HUES6 (cell line): ENCODE measurements at regions not wholly inside any gene's neighbourhood (a gene's known extent, or its start where the extent isn't known, plus 50 kb on each side); places are given as distances from the start of the nearest gene placed in this dataset.

Source experiments
- H3K27ac ChIP-seq: 2 replicates; pipeline ENCODE4 v1.7.0; 2013; ENCODE audit warnings: low read depth, mild to moderate bottlenecking, low read length, inconsistent platforms
- H3K27me3 ChIP-seq: 2 replicates; pipeline ENCODE4 v1.6.1; 2013; ENCODE audit warnings: low read length; ENCODE audit not compliant: control insufficient read depth, insufficient read depth
- H3K36me3 ChIP-seq: 2 replicates; pipeline ENCODE4 v1.6.1; 2013; ENCODE audit warnings: low read length; ENCODE audit not compliant: control insufficient read depth, insufficient read depth
- H3K4me1 ChIP-seq: 2 replicates; pipeline ENCODE4 v1.6.1; 2013; ENCODE audit warnings: low read length; ENCODE audit not compliant: control insufficient read depth, insufficient read depth
- H3K4me3 ChIP-seq: 2 replicates; pipeline ENCODE4 v1.5.1; 2013; ENCODE audit warnings: low read depth, low read length
- H3K9ac ChIP-seq: one replicate; pipeline ENCODE4 v1.6.1; 2013; ENCODE audit warnings: mild to moderate bottlenecking, low read length
- H3K9me3 ChIP-seq: 2 replicates; pipeline ENCODE4 v1.6.1; 2013; ENCODE audit warnings: low read depth, low read length; ENCODE audit not compliant: control insufficient read depth, insufficient read depth

GRCh38 chr2:64727013-64727767 lies 73.5 kb upstream of the SERTAD2 start:
- Histone ChIP-seq H3K36me3 (no peaks in the 10 kb centered on the region), H3K9me3 (no peaks in the 10 kb centered on the region), H3K27ac (no peak overlapping the region), H3K9ac (no peak overlapping the region), H3K4me1 (peaks cover 33% of the 10 kb centered on the region), H3K4me3 (no peak overlapping the region), H3K27me3 (no peaks in the 10 kb centered on the region)

DNA sequence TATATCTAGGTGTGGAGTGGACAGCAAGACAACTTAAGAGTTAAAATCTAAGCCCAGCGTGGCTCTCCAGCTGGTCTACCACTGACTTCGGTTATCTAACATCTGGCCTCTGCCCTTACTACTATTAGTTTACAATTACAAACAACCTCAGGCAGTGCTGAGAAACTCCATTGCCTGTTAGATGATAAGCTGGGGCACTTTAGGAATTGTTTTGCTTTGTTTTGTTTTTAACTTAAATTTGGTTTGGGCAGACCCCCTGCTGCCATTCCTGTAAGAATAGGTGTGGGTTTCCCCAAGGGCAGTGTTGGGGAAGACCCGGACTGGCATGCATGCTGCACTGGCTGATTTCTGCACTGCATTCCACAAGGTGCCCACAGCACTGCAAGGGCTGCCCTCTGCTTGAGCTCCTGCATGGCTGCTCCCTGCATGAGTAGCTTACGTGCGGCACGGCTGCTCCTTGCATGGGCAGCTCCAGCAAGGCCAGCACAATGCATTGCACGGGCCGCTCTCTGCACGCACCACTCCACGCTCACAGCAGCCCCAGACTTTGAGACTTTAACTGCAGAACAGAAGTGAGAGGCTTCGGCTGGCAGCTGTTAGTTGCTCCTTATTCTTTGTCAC lies 74.2 kb upstream of the SERTAD2 start:
- Histone ChIP-seq H3K4me3 (no peak overlapping the region), H3K9me3 (no peaks in the 10 kb centered on the region), H3K36me3 (no peaks in the 10 kb centered on the region), H3K27me3 (no peaks in the 10 kb centered on the region), H3K4me1 (peaks cover 33% of the 10 kb centered on the region), H3K9ac (no peak overlapping the region), H3K27ac (no peak overlapping the region)

DNA sequence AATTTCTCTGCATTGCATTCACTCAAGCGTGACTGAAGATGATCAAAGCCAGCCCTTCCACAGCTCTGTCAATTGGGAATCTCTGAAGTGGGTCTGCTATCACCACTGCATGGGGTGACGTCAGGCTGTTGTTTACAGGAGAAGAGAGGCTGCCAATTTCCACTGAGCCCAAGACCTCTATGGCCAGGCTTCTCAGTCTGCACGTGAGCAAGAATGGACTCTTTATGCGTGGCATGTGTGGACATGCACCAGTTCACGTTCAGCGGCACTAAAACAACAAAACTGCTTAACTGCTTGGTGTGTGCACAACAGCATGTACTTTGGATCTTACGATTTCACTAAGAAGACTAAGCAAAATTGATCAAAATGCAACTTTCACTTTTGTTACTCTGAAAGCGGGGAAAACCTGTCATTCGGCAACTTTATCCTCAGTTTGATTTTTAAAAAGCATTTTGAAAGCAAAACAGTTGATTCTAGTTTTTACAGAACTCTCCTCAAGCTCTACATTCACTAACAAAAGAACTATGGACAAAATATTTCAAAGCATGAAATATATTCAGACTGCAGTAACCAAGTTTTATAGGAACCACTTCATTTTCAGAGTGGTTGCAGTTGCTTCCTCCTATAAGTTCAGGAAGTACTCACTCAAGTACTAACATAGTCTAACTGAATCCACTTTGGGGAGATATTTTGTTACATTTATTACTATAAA lies 77.0 kb upstream of the SERTAD2 start:
- H3K4me3 ChIP-seq: no peak overlapping the region
- no peak overlapping the region for H3K27ac ChIP-seq
- H3K27me3 ChIP-seq: no peaks in the 10 kb centered on the region
- no peak overlapping the region for H3K9ac ChIP-seq
- no peaks in the 10 kb centered on the region for H3K9me3 ChIP-seq
- peaks cover 33% of the 10 kb centered on the region for H3K4me1 ChIP-seq
- H3K36me3 ChIP-seq: no peaks in the 10 kb centered on the region

- H3K4me3 ChIP-seq: no peak overlapping the region
- H3K4me1 ChIP-seq: peaks cover 29% of the 10 kb centered on the region
- H3K27me3 ChIP-seq: no peaks in the 10 kb centered on the region
- no peaks in the 10 kb centered on the region for H3K9me3 ChIP-seq
- no peaks in the 10 kb centered on the region for H3K36me3 ChIP-seq
- no peak overlapping the region for H3K9ac ChIP-seq
- H3K27ac ChIP-seq: no peak overlapping the region
Measured at GRCh38 chr2:64731263-64731643, 77.5 kb upstream of the SERTAD2 start.

- Histone ChIP-seq H3K36me3 (no peaks in the 10 kb centered on the region), H3K27me3 (no peaks in the 10 kb centered on the region), H3K27ac (no peak overlapping the region), H3K9me3 (no peaks in the 10 kb centered on the region), H3K9ac (no peak overlapping the region), H3K4me1 (peaks cover 28% of the 10 kb centered on the region), H3K4me3 (no peak overlapping the region)
Measured at GRCh38 chr2:64731746-64732145, 78.0 kb upstream of the SERTAD2 start.

DNA sequence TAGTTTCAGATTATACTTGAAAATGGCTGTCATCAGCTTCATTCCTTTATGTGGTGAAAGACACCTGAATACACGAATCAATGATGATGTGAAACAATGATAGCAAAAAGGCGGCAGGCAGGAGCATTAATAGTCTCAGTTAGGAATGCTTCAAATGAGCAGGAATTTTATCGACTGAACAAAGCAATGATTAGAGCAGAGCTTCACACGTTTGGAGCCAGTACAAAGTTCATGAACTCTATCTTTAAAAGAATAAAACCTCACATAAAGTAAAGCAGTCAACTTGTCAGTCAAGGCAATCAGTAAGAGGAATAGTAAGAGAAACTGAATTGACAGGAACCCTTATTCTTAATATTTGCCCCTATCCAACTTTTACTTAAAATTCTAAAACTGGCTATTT lies 78.4 kb upstream of the SERTAD2 start:
- Histone ChIP-seq H3K36me3 (no peaks in the 10 kb centered on the region), H3K27ac (no peak overlapping the region), H3K27me3 (no peaks in the 10 kb centered on the region), H3K9ac (no peak overlapping the region), H3K4me3 (no peak overlapping the region), H3K9me3 (no peaks in the 10 kb centered on the region), H3K4me1 (peaks cover 25% of the 10 kb centered on the region)

GRCh38 chr2:64735504-64735903 lies 81.8 kb upstream of the SERTAD2 start:
- no peaks in the 10 kb centered on the region for H3K9me3 ChIP-seq
- H3K36me3 ChIP-seq: no peaks in the 10 kb centered on the region
- H3K27me3 ChIP-seq: no peaks in the 10 kb centered on the region
- no peak overlapping the region for H3K27ac ChIP-seq
- no peak overlapping the region for H3K9ac ChIP-seq
- peaks cover 4% of the 10 kb centered on the region for H3K4me1 ChIP-seq
- no peak overlapping the region for H3K4me3 ChIP-seq

- Histone ChIP-seq H3K36me3 (no peaks in the 10 kb centered on the region), H3K4me1 (no peaks in the 10 kb centered on the region), H3K27me3 (no peaks in the 10 kb centered on the region), H3K4me3 (no peak overlapping the region), H3K9ac (no peak overlapping the region), H3K9me3 (no peaks in the 10 kb centered on the region), H3K27ac (no peak overlapping the region)
Measured at GRCh38 chr2:64737547-64737946, 83.8 kb upstream of the SERTAD2 start.

DNA sequence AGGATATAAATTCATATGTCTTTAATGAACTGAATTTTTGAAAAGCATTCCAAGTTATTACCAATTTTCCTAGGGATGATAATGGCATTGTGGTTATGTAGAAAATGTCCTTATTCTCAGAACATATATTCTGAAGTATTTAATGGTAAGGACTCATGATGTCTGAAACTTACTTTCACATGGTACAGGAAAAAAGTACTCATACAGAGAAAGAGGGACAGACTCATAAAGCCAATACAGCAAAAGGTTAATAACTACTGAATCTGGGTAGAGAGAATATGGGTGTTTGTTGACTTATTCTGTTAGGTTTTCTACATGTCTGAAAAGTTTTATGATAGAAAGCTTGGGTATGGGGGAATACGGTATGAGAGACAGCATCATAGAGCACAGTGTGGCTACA lies 84.3 kb upstream of the SERTAD2 start:
- Histone ChIP-seq H3K9ac (no peak overlapping the region), H3K4me1 (no peaks in the 10 kb centered on the region), H3K4me3 (no peak overlapping the region), H3K36me3 (no peaks in the 10 kb centered on the region), H3K27ac (no peak overlapping the region), H3K9me3 (no peaks in the 10 kb centered on the region), H3K27me3 (no peaks in the 10 kb centered on the region)

- no peak overlapping the region for H3K27ac ChIP-seq
- H3K4me3 ChIP-seq: no peak overlapping the region
- no peaks in the 10 kb centered on the region for H3K9me3 ChIP-seq
- H3K27me3 ChIP-seq: no peaks in the 10 kb centered on the region
- no peak overlapping the region for H3K9ac ChIP-seq
- no peaks in the 10 kb centered on the region for H3K36me3 ChIP-seq
- no peaks in the 10 kb centered on the region for H3K4me1 ChIP-seq
Measured at GRCh38 chr2:64742678-64743077, 89.0 kb upstream of the SERTAD2 start.

DNA sequence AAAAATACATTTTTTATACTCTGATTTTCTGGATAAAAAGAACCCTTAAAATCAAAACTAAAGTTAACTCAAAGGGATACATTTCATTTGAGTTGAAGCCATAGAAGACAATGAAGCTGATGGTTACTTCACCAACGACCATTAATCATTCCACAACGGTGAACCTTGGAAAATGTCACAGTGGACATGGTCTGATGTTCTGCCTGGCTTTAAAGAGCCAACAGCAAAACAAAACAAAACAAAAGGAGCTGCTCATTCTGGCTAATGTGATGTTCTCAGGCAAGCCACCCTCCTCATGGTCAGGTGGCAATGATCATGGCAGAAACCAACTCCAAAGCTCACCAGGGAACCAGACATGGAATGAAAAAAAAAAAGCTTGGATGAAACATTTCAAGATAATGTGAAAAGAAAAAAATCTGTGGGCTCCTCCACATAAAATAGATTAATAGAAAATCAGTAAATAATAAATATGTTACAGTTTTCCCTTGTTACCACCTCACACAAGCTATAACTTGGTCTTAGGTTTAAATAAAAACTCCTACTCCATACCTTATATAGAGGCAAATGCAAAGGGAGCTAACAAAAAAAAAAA lies 90.1 kb upstream of the SERTAD2 start:
- Histone ChIP-seq H3K27ac (no peak overlapping the region), H3K9me3 (no peaks in the 10 kb centered on the region), H3K4me1 (no peaks in the 10 kb centered on the region), H3K36me3 (no peaks in the 10 kb centered on the region), H3K9ac (no peak overlapping the region), H3K4me3 (no peak overlapping the region), H3K27me3 (no peaks in the 10 kb centered on the region; the same call in 1 of the 2 replicates)
